OCI-LY3 (cell line): ENCODE measurements at regions not wholly inside any gene's neighbourhood (a gene's known extent, or its start where the extent isn't known, plus 50 kb on each side); places are given as distances from the start of the nearest gene placed in this dataset.

Experiments used
- H2AFZ ChIP-seq: fragments of 200-600, 300-600 bp; shearing (Covaris generic); 2 replicates; pipeline ENCODE4 v1.6.0; 2014; ENCODE audit warnings: antibody characterized with exemption, low read depth, low read length
- H3K27ac ChIP-seq: fragments of 200-600, 300-600 bp; sonication (generic); 2 replicates; pipeline ENCODE4 v1.5.1; 2014; ENCODE audit warnings: mild to moderate bottlenecking, low read length, moderate library complexity, mixed read lengths
- H3K27me3 ChIP-seq: fragments of 200-600, 300-600 bp; sonication (generic); 2 replicates; pipeline ENCODE4 v1.6.1; 2014; ENCODE audit warnings: low read depth, low read length, mixed read lengths
- H3K36me3 ChIP-seq: fragments of 200-600, 300-600 bp; sonication (generic); replicated peaks from 2 replicates; pipeline ENCODE3; 2014; ENCODE audit warnings: low read depth, low read length, mixed read lengths
- H3K4me1 ChIP-seq: fragments of 300-600, 200-600 bp; sonication (generic); 2 replicates; pipeline ENCODE4 v1.6.1; 2014; ENCODE audit warnings: low read length, mixed read lengths
- H3K4me2 ChIP-seq: fragments of 200-600, 300-600 bp; sonication (generic); 2 replicates; pipeline ENCODE4 v1.6.1; 2014; ENCODE audit warnings: low read length, mixed read lengths
- H3K4me3 ChIP-seq: fragments of 300-600, 200-600 bp; sonication (generic); 2 replicates; pipeline ENCODE4 v1.5.1; 2014; ENCODE audit warnings: antibody characterized with exemption, mild to moderate bottlenecking, low read length, moderate library complexity
- H3K79me2 ChIP-seq: fragments of 300-600, 200-600 bp; shearing (Covaris generic); 2 replicates; pipeline ENCODE4 v1.6.1; 2014; ENCODE audit warnings: mild to moderate bottlenecking, low read length, mixed read lengths
- H3K9ac ChIP-seq: fragments of 300-600, 200-600 bp; shearing (Covaris generic); 2 replicates; pipeline ENCODE4 v1.6.0; 2014; ENCODE audit warnings: mild to moderate bottlenecking, low read length, moderate library complexity
- H3K9me3 ChIP-seq: fragments of 200-600, 300-600 bp; shearing (Covaris generic); 2 replicates; pipeline ENCODE4 v1.6.1; 2014; ENCODE audit warnings: low read length, mixed read lengths; ENCODE audit not compliant: insufficient read depth
- H4K20me1 ChIP-seq: fragments of 200-600, 300-600 bp; sonication (generic); 2 replicates; pipeline ENCODE4 v1.6.1; 2016; ENCODE audit warnings: low read length, mixed read lengths; ENCODE audit not compliant: insufficient read depth
- EZH2phosphoT487 ChIP-seq: fragments of 200-600 bp; shearing (Covaris generic); IDR thresholded peaks from 2 replicates; pipeline ENCODE4 v1.6.1; 2018; ENCODE audit warnings: antibody characterized with exemption, mixed run types, low read depth
- TF ChIP-seq, protein P1 (sequence below): fragments of 200-600, 300-600 bp; sonication (generic); IDR thresholded peaks from 2 replicates; pipeline ENCODE4 v1.5.1; 2014; ENCODE audit warnings: antibody characterized with exemption, low read length, low read depth

DNA sequence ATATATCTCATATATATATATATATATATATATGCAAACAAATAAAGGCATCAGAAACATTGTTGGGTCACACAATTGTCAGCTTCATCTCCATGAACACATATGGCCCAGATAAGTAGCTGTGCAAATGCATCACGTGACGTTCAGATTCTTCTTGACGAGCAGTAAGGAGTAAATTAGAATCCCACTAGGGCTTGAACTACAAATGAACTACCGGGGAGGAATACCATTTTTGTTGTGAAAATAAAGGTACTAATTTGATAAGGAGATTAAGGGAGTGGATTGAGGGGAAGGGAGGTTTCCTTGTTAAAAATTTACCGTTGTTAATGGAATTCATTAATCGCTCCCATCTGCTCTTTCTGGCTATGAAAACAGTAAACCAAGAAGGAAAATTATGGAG lies 186.5 kb upstream of the COPS8 start:
- no peak for TF ChIP-seq EZH2phosphoT487
- TF ChIP-seq, protein P1, sequence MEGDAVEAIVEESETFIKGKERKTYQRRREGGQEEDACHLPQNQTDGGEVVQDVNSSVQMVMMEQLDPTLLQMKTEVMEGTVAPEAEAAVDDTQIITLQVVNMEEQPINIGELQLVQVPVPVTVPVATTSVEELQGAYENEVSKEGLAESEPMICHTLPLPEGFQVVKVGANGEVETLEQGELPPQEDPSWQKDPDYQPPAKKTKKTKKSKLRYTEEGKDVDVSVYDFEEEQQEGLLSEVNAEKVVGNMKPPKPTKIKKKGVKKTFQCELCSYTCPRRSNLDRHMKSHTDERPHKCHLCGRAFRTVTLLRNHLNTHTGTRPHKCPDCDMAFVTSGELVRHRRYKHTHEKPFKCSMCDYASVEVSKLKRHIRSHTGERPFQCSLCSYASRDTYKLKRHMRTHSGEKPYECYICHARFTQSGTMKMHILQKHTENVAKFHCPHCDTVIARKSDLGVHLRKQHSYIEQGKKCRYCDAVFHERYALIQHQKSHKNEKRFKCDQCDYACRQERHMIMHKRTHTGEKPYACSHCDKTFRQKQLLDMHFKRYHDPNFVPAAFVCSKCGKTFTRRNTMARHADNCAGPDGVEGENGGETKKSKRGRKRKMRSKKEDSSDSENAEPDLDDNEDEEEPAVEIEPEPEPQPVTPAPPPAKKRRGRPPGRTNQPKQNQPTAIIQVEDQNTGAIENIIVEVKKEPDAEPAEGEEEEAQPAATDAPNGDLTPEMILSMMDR = no peak
- no peak overlapping the region for H3K4me2 ChIP-seq
- no peak overlapping the region for H3K9ac ChIP-seq

DNA sequence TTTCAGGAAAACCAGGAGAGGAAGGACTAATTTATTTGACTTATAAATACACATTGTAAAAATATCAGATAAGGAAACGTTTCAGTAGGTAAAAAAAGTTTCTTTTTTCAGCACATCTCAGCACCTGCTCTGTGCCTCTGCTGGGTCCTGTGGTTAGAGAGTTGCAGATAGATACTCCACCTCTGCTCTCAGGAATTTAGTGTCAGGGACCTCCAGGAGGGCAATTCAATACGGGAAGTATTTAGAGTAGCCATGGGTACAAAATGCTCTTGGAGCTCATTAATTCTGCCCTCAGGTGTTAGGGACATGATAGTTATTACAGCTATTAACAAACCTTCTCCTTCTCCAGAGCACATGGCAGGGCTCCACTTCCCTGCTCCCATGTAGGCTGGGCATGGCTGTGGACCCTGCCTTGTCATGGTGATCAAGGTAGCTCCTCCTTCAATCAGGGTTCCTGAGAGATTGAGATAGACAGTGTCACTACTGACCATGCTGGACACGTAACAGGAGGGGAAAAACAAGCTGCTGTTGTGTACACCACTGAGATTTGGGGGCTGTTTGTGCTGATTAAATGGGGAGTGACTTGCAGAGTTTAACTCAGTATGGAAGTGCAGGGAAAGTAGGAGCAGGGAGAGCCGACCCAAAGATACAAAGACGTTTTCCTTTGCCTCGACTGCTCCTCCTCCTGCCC lies 185.6 kb upstream of the COPS8 start:
- no peak overlapping the region for H3K4me2 ChIP-seq
- H3K27ac ChIP-seq = no peak overlapping the region
- no peaks in the 10 kb centered on the region for H3K9me3 ChIP-seq
- no peaks in the 10 kb centered on the region for H3K4me1 ChIP-seq
- H3K9ac ChIP-seq = no peak overlapping the region
- no peaks in the 10 kb centered on the region for H4K20me1 ChIP-seq
- H3K79me2 ChIP-seq = no peaks in the 10 kb centered on the region
- no peak for TF ChIP-seq EZH2phosphoT487
- TF ChIP-seq, protein P1 = no peak
- H2AFZ ChIP-seq = no peak overlapping the region
- H3K36me3 ChIP-seq = no peaks in the 10 kb centered on the region
- H3K4me3 ChIP-seq = no peak overlapping the region
- no peaks in the 10 kb centered on the region for H3K27me3 ChIP-seq

More for the DNA sequence above, 186.5 kb upstream of the COPS8 start:
- Histone ChIP-seq H3K4me3 (no peak overlapping the region), H3K36me3 (no peaks in the 10 kb centered on the region), H3K79me2 (no peaks in the 10 kb centered on the region), H3K27me3 (no peaks in the 10 kb centered on the region), H4K20me1 (no peaks in the 10 kb centered on the region), H3K4me1 (no peaks in the 10 kb centered on the region), H3K9me3 (no peaks in the 10 kb centered on the region), H2AFZ (no peak overlapping the region), H3K27ac (no peak overlapping the region)

DNA sequence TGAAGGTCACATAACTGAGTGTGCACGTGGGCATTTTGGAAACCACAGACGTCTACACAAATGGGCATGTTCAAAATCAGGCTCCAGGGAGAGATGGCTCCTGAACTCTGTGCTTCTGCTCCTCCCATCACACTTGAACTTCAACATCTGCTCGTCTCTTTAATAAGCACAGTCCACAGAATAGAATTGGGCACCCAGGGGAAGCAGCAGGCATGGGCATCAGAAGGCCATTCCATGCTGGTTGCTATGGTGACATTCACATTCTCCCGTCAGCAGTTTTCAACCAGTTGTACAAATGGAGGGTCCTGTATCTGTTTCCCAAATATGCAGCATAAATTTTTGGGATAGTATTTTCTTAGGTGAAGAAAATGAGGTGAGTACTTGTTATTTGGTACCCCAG lies 183.7 kb upstream of the COPS8 start:
- no peaks in the 10 kb centered on the region for H3K9me3 ChIP-seq
- no peaks in the 10 kb centered on the region for H3K36me3 ChIP-seq
- no peaks in the 10 kb centered on the region for H3K27me3 ChIP-seq
- no peak overlapping the region for H3K4me2 ChIP-seq
- no peak overlapping the region for H3K27ac ChIP-seq
- no peaks in the 10 kb centered on the region for H4K20me1 ChIP-seq
- no peaks in the 10 kb centered on the region for H3K79me2 ChIP-seq
- no peak overlapping the region for H2AFZ ChIP-seq
- H3K9ac ChIP-seq = no peak overlapping the region
- H3K4me3 ChIP-seq = no peak overlapping the region
- H3K4me1 ChIP-seq = no peaks in the 10 kb centered on the region
- TF ChIP-seq, protein P1 = no peak
- TF ChIP-seq EZH2phosphoT487 = no peak

DNA sequence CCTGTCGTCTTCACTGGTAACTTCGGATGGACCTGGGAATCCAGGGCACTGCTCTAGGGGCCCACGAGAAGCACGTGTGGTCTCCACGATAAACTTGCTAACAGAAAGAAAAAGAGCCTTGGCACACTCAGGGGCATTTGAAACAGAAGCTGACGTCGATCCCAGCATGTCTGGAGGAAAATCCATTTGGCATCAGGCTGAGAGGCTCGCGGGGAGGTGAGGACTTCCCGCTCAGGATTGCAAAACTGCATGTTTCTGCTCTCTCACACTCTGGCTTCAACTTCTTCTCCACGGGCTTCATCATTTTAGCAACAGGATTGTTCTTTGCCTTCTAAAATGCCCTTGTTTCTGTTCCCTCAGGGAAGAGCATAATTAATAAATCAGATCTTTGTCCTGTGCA lies 181.7 kb upstream of the COPS8 start:
- Histone ChIP-seq H3K36me3 (no peaks in the 10 kb centered on the region), H3K27me3 (no peaks in the 10 kb centered on the region), H3K9ac (no peak overlapping the region), H3K4me3 (no peak overlapping the region), H3K27ac (no peak overlapping the region), H3K79me2 (no peaks in the 10 kb centered on the region), H2AFZ (no peak overlapping the region), H3K4me2 (no peak overlapping the region), H4K20me1 (no peaks in the 10 kb centered on the region), H3K4me1 (no peaks in the 10 kb centered on the region), H3K9me3 (no peaks in the 10 kb centered on the region)
- TF ChIP-seq EZH2phosphoT487 = no peak
- TF ChIP-seq, protein P1 = no peak
